ENCODE measurements at regions not wholly inside any gene's neighbourhood (a gene's known extent, or its start where the extent isn't known, plus 50 kb on each side); places are given as distances from the start of the nearest gene placed in this dataset.

DNA sequence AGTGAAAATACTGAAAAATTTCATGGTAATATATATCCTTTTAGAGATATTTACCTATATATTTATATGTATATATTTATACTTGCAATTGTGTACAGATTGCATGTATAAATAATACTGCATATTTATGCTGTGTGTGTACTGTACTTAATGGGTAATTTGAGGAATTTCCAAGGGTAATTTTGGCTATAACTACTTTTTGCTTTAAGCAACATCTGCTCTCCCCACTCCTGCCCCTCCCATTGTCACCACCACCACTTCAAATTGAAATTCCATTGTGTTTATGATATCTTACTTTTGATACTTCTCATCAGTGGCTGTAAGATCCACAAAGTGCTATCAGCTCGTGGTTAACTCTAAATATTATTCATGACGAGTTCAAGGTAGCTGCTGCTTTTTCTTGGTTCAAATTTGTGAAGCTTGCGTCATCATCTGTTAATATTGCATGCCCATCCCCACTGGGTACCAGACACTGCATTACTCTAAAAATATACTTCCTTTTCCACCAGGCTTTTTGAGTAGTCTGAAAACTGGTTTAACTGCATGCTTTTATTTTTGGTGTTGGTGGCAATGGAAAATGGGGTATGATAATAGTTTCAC lies 91.7 kb upstream of the MITF start:
- no peak for DNase-seq (ENCODE audit: low spot score)

DNA sequence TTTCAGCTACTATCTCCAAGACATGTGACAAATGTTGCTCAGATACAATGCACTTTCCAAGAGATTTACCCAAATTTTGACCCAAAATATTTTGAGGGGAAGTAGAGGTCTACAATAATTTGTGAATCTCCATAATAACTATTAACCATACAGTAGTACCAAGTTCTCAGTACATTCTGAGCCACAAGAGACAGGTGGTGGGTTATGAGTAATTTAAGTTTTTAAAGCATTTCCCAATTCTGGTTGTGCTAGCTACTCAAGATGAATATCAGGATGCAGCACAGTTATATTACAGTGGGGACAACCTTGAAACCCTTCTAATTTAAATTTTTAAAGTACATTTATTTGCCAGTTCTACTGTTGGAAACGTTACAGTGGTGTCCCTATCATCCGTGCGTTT lies 92.2 kb upstream of the MITF start:
- DNase-seq (ENCODE audit: low spot score), result no peak

DNA sequence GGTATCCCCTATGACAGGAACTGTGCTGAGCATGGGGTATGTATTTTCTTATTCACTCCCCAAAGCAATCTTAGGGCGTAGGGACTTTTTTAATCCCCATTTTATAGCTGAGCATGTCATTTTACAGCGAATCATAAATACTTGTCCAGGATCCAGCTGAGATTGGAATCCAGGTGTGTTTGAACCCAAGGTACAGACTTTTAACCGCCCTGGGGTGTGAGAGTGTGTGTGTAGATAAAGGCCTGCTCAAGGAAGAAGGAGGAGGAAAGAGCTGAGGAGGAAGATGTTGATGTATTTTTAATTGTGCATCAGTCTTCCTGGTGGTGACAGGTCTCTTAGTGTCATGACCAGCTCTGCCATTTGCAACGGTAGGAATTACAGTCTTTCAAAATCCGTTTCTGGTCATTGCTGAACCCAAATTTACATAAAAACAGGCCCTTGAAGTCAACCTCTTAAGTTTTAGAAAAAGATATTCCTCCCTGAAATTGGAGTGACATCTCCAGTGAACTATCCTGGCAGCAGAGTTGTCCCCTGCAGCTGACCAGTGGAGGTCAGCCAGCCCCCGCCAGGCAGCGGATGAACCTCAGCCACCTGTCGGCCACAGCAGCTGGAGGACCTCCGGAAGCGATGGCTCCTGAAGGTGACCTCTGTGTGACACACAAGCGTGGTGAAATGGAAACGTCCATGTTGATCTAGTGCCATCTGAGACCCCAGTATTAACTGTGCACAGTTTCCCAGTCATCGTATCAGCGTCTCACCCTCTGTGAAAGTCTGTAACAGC lies 92.8 kb upstream of the MITF start:
- DNase-seq (ENCODE audit: low spot score), result no peak

DNA sequence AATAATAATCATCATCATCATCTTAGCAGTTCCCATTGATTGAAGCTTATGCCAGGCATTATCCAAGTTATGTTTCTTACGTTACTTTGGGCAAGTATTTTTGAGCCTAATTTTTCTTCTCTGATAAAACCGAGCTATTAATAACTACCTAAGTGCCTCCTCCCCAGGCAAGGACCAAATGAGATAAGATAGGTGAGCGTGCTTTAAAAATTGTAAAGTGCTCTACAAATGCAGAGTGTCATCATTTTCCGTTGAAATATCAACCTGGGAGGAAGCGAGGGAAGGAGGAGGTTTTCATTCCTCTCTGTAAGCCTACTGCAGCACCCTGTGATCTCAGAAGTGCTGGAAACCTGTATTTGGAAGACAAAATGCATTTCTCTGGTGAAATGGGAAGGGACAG lies 96.7 kb upstream of the MITF start:
- no peak for DNase-seq (ENCODE audit: low spot score)

DNA sequence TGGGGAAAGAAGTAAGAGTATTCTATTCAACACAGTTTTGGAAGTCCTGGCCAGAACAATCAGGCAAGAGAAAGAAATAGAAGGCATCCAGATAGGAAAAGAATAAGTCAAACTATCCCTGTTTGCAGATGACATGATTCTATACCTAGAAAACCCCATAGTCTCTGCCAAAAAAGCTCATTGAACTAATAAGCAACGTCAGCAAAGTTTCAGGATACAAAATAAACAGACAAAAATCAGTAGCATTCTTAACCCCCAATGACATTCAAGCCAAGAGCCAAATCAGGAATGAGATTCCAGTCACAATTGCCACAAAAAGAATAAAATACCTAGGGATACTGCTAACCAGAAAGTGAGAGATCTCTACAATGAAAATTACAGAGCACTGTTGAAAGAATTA lies 99.4 kb upstream of the MITF start:
- no peak for DNase-seq (ENCODE audit: low spot score)

DNA sequence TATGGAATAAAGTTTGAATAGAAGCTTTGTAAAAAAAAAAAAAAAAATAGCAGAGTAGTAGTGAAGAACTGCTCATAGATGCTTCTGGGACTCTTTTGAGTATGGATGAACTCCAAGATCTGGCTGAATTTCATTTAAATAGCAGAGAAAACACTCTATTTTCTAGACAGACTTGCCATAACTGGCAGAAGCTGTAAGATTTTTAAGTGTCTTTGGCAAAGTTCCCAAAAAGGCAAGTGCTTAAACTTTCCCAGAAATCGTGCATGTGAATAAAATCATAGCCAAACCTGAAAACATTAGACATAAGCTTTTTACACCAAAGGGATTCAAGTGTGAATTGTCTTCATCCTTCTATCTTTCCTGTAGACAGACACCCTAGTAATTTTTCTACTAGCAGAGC lies 110.3 kb upstream of the MITF start:
- no peak for DNase-seq (ENCODE audit: low spot score)

DNA sequence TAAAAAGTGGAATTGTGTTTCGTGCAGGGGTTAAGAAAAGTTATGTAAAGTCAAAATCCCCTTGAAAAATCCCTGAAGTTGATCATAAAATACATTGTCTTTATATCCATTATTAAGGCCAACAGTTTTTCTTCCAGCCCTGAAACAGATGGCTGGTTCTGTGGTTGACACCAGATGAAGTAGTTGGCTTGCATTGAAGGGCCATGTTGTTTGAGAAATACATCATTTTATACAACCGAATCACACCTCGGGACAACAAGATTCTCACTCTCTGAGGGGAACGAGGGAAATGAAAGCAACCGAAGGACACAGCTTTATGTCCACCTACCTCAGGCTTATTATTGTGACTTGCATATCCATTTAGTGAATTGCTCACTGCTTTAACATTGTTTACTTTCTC lies 126.0 kb upstream of the MITF start:
- DNase-seq (ENCODE audit: low spot score), result no peak

DNA sequence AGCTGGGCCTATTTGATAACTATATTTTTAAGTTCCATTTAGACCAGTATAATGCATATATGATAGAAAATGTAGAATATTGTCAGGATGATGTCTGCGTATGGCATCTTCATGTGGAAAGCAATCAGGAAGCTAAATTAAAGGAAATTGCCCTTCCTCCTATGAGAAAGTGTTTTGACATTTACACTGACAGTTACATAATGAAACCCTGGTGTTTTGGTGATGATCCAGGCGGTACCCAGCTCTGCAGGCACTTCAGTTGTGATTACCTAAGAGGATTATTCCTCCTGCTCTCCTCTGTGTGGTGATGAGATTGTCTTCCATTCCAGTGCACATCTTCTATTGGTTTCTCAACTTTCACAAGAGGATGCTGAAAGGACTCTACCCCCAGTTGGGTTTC lies 126.5 kb upstream of the MITF start:
- no peak for DNase-seq (ENCODE audit: low spot score)

DNA sequence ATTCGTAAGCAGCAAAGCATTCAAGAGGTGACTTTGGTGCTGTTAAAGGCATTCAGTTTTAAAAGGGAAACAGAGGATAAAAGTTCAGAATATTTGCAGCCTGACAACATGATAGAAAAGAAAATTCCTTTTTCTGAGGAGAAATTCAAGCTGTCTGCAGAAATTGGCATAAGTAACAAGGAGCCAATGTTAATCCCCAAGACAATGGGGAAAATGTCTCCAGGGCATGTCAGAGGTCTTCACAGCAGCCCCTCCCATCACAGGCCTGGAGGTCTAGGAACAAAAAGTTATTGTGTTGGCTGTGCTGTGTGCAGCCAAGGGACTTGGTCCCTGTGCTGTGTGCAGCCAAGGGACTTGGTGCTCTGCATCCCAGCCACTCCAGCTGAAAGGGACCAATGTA lies 129.7 kb upstream of the MITF start:
- peak; percentile 14 for DNase-seq (ENCODE audit: low spot score)

DNA sequence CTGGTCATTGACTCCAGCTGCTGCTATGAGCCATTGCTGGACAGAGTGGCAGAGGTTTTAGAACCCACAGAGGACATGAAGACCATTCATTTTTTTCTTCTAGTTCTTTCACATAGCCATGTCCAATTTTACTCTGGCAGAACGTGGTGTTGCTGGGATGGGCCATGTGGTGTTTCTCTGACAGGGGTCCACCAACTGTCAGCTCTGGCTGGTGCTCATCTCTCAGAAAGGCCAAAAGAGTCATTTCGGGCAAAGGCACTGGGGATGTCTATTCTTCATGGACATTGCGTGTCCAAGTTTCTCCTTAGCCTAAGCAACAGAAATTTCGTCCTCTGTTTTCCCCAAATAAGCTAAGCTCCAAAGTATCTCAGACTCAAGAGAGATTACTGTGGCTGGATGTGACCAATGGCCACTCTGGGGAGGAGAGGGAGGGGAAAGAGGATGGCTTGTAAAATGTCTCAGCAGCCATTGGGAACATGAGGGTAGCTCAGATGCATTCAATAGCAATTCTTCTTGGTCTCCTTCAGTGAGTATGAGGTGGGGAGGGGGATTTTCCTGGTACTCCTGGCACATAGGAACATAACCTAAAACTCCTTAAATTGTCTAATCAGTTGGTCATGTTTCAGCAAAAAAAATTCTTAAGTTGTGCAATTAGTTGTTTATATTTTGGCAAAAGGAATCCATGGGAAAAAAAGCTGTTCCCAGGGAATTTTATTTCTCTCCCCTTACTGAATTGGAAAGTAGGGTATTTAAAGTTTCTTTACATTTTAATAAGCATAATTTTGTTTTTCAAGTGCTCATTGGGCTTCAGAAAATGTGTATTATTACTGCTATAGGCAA lies 131.6 kb upstream of the MITF start:
- DNase-seq (ENCODE audit: low spot score), result no peak

DNA sequence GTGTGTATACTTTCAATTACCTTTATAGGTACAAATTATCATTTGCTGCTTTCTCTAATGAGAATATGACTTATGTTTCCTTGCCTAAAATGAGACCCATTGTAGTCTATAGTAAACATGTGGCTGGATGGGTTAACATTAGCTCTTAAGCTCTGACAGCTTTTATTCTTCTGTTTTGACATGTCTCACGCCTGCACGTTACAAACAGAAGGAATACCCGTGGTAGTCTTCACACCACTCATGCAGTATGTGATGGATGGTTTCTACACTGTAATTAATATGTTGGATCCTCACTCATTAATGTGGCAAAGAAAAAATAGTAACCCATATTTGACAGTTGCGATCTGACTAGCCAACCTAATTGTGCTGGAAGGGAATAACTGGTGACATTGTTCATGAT lies 133.4 kb upstream of the MITF start:
- DNase-seq (ENCODE audit: low spot score), result no peak

DNA sequence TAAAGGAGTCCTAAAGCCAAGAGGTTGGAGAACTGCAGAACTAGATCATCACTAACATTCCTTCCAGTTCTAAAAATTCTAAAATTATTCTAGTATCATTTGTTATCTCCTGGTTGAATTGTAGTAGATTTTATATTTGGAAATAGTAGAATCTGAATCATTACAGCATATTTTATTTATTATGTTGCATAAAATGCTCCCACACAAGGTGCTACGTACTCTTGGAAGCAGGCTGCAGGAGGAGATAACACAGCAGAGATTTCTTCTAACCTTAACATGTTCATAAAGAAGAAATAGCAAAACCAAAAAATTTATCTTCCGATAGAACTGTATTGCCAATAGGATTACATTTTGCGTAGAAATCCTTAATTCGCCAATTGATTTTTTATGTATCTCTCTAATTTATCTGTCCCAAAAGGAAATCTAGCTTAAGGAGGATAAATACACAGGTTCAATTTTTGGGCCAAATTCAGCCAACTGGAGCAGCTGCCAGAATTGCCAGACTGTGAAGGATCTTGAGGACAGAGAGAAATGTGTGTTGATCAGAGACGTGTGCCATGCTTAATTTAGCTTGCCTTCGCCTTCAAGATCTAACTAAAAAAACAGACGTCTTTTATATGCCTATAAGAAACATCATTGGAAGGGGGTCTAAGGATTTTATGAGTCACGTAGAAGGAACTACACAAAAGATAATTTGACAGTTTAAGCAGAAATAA lies 134.4 kb upstream of the MITF start:
- DNase-seq (ENCODE audit: low spot score), result no peak

DNA sequence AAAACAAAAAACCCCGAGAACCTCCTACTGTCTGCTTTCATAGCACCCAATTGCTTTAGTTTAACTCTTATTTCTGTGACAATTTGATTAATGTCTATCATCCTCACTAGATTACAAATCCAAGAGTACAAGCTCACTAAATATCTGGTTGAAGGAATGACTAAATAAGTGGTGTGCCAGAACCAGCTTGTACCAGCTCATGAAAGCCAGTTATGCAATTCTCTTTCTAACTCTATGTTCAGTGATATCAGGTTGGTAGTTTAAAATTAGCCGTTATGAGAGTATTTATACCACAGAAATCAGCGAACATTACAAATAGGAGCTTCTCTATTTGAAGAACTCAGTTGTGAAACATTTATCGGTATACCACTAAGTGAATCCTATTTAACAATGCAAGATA lies 137.2 kb upstream of the MITF start:
- no peak for DNase-seq (ENCODE audit: low spot score)

DNA sequence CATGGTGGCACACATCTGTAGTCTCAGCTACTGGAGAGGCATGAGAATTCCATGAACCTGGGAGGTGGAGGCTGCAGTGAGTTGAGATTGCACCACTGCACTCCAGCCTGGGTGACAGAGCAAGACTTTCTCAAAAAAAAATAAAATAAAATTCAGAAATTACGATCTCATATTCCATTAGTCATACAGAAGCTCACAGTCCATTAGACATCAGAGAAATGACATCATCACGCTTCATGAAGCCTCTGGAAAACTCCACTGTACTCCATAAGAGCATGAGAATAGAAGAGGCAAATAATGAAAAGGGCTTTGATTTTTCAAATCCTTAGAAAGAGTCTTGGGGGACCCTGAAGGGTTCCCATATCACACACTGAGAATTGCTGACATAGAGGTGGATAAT lies 145.0 kb upstream of the MITF start:
- no peak for DNase-seq (ENCODE audit: low spot score)

DNA sequence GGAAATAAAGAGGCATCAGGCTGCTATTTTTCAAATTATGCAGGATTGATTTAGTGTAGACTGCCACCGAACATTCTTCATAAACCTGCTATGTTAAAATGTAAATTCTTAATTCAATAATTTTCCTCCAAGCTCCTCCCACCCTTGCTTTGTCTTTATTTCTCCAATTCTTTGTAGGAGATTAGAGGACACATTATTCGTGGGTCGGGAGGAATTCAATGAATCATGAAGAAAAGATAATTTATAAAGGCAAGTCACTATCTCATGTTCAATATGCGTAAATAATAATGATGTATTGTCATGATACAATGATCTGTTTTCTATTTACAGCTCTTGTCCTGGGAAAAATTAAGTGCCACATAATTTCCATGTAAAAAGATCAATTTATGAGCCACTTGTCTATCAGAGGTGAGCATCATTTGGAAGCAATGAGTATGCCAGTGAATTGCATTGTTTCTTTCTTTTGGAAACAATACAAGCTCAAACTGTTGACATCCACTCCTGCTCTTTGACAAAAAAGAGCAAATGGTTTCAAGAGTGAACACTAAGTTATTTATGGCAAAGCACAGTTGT lies 148.0 kb upstream of the MITF start:
- DNase-seq (ENCODE audit: low spot score), result no peak

DNA sequence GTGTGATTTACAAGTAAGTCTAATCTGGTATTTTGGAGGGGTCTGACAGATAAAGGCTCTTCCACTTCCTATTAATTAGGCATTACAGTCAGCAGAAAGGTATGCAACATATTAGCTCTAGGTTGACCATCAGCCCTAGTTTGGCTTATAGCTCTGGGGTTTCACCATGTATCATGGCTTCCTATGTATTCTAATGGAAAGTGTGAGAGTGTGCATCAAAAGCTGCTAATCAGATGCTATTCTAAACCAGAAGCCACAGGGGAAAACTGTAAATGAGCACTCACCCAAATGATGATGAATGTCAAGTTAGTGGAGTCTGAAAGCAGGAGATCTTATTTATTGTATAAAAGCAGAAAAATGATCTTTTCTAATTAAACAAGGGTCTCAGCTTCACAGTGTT lies 149.2 kb upstream of the MITF start:
- DNase-seq (ENCODE audit: low spot score), result no peak

DNA sequence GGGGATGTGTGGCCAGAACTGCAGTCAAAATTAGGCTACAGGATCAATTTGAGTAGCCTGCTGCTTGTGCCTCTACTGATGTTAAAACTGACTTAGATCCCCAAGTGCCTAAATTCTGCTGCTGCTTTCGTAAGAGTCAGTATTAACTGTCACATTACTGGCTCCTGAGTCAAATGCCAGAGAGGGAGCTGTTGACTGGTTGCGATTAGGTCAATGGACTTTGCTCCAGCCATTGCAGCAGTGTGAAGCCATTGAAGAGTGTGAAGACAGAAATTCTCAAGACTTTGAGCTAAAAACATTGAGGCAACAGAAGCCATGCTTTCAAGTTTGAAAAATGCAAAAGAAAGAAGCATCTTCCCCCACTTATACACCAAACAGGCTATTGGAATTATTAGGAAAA lies 151.1 kb upstream of the MITF start:
- no peak for DNase-seq (ENCODE audit: low spot score)

DNA sequence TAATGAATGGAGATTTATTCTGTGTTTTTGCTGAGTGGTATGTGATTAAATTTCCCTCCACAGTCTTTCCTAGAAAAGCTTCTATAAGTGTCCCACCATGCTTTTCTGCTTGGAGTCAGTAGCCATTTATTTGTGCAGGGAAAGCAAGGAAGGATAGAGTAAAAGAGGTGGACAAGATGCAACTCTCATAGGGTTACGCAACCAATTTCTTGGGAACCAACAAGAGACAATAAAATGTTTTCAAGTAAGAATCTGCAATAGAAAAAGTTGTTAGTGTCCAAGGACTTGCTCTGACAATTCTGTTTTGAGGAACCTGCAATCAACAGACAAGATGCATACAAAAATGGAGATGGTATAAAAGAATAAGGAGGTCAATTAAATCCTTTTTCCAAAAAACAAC lies 153.8 kb upstream of the MITF start:
- DNase-seq (ENCODE audit: low spot score), result no peak

DNA sequence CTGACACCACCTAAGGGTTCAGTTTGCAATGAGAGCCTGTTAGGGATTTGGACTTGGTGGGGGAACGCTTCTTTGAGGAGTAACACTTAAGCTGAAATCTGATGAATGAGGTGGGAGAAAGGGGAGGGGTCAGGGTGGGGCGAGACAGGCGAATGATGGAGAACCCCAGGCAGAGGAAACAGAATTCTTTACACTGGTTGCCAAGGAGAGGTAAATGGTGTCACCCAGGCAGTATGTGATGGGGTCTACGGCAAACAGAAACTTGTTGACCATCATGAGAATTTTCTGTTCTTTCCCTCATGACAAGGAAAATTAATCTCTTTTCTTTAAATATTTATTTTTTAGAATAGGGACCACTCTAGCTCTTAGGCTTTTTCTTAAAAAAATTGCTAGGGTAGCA lies 157.2 kb upstream of the MITF start:
- DNase-seq (ENCODE audit: low spot score), result no peak

DNA sequence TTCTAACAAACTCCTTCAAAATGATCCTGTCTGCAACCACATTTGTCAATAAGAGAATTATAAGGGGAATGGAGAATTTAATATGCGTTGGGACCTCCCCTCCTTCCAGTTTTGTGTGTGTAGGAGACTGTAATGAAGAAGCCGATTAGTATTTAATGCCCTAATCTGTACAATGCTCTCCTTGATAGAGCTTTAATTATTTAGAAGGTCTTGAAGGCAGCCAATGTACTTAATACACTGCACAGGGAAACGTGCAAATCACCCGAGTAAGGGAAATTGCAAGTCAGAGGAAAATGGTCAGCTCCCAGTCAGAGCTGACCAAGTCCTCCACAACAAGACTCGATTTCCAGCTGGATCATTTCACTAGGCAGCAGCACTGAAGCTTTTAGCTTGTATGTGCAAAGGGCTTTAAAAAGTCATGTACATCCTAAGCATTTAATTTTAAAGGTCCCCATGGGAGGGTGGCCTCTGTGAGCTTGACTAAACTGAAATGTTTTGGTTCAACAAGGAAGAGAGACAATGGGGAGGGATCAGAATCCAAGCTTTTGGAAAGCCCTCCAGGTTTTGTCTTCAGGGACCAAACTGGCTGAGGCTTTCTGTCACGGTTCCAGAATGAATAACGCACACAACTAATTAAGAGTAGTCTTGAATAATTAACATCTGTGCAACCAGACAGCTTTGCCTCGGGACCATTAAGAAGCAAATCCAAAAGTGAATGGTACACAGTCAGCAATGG lies 159.8 kb upstream of the MITF start:
- DNase-seq (ENCODE audit: low spot score), result no peak

DNA sequence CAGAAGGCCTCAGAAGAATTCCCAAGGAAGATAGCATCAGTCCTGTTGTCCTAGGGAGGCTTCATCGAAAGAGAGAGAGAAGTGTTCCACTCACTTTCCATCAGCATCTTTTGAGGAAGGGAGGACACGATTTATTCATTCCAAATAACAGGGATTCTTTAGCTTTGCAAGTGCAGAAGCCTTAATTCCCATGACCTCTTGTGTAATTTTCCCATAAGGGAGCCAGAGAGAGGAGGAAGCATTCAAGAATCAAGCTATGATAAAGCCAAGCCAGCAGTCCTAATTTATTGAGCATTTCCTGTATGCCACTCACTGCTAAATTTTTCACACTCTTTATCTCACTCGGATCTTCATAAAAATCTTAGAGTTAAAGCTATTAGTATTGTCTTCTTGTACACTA lies 169.7 kb upstream of the MITF start:
- DNase-seq (ENCODE audit: low spot score), result no peak

DNA sequence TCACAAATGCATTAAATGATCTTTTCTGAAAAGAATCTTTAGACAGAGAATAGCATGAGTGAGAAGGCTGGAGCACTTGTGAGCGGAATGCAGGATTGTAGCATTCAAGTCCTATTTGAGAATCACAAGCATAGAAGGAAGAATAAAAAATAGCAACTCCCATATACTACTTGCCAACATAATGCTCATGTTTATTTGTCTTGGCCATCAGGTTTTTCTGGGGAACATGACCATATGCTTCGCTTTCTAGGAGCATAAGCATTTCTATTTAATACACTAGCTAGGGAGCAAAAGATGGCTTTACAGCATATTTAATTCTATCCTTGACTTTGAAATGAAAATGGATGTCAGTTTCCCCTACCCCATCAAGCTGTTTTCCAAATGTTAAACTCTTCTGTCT lies 170.3 kb upstream of the MITF start:
- no peak for DNase-seq (ENCODE audit: low spot score)

All from Ammon's horn (tissue), 1 donor.